Peyer's patch (tissue), 4 donors: ENCODE measurements at regions not wholly inside any gene's neighbourhood (a gene's known extent, or its start where the extent isn't known, plus 50 kb on each side); places are given as distances from the start of the nearest gene placed in this dataset.

Experiments used
- CTCF ChIP-seq, 6 experiments: fragments of 450-650 bp in 4 of 6; fragments of 200-600 bp in 2 of 6; sonication (generic) in 1 of 6; IDR thresholded peaks; one replicate each; pipeline ENCODE4 v1.5.1; 2017 to 2019; ENCODE audit warnings: antibody characterized with exemption in 6 of 6, mild to moderate bottlenecking in 3 of 6, moderate library complexity in 1 of 6
- POLR2A ChIP-seq, 2 donors: fragments of 450-650 bp; IDR thresholded peaks; one replicate each; pipeline ENCODE4 v1.5.1; 2017; ENCODE audit warnings: antibody characterized with exemption in 2 of 2, mild to moderate bottlenecking in 2 of 2, moderate library complexity in 2 of 2

GRCh38 chr20:39946931-39947330 is 742.1 kb downstream of the MAFB start:
- TF ChIP-seq CTCF (IDR thresholded peaks at IDR 0.05) (no peak), POLR2A (IDR thresholded peaks at IDR 0.05) (no peak)
